Suprapubic skin (tissue), 3 donors: ENCODE measurements at regions not wholly inside any gene's neighbourhood (a gene's known extent, or its start where the extent isn't known, plus 50 kb on each side); places are given as distances from the start of the nearest gene placed in this dataset.

Experiments used
- POLR2AphosphoS5 ChIP-seq, 3 donors: sonication (generic); formaldehyde crosslinking; IDR thresholded peaks; one replicate each; pipeline ENCODE4 v1.6.1; 2017; ENCODE audit warnings: antibody characterized with exemption in 3 of 3
- TF ChIP-seq, protein P1 (sequence below), 2 donors: fragments of 200-600 bp in 1 of 2; fragments of 450-650 bp in 1 of 2; sonication (generic) in 1 of 2; IDR thresholded peaks; one replicate each; pipeline ENCODE4 v1.5.1; 2016 to 2019; ENCODE audit warnings: antibody characterized with exemption in 2 of 2, mild to moderate bottlenecking in 1 of 2, moderate library complexity in 1 of 2

DNA sequence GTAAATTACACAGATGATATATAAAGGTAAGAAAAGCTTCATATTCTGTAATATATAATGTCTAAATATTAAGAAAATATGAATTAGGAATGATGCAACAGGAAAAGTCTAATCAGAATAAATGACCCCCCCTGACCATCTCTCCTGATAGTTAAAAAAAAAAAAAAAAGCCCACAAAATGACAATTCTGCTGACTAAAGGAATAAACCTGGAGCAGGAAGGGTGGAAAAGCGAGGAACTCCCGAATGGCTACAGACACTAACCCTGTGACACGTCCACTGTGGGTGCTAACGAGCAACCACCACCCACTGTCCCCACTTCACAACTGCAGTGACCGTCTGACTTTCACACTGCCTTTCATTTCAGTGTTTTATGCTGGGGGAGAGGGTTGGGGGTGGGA, 67.6 kb upstream of the FOXQ1 start:
- TF ChIP-seq, protein P1, sequence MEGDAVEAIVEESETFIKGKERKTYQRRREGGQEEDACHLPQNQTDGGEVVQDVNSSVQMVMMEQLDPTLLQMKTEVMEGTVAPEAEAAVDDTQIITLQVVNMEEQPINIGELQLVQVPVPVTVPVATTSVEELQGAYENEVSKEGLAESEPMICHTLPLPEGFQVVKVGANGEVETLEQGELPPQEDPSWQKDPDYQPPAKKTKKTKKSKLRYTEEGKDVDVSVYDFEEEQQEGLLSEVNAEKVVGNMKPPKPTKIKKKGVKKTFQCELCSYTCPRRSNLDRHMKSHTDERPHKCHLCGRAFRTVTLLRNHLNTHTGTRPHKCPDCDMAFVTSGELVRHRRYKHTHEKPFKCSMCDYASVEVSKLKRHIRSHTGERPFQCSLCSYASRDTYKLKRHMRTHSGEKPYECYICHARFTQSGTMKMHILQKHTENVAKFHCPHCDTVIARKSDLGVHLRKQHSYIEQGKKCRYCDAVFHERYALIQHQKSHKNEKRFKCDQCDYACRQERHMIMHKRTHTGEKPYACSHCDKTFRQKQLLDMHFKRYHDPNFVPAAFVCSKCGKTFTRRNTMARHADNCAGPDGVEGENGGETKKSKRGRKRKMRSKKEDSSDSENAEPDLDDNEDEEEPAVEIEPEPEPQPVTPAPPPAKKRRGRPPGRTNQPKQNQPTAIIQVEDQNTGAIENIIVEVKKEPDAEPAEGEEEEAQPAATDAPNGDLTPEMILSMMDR (IDR thresholded peaks at IDR 0.05): no peak
- no peak for TF ChIP-seq POLR2AphosphoS5 (IDR thresholded peaks at IDR 0.05)
